NOMO-1 (cell line): ENCODE measurements at regions not wholly inside any gene's neighbourhood (a gene's known extent, or its start where the extent isn't known, plus 50 kb on each side); places are given as distances from the start of the nearest gene placed in this dataset.

Experiments used
- DNase-seq, 2 experiments: peaks; one replicate each; lab custom pipeline; 2025; ENCODE audit not compliant: unreplicated experiment in 2 of 2; lab: John Stamatoyannopoulos, UW

DNA sequence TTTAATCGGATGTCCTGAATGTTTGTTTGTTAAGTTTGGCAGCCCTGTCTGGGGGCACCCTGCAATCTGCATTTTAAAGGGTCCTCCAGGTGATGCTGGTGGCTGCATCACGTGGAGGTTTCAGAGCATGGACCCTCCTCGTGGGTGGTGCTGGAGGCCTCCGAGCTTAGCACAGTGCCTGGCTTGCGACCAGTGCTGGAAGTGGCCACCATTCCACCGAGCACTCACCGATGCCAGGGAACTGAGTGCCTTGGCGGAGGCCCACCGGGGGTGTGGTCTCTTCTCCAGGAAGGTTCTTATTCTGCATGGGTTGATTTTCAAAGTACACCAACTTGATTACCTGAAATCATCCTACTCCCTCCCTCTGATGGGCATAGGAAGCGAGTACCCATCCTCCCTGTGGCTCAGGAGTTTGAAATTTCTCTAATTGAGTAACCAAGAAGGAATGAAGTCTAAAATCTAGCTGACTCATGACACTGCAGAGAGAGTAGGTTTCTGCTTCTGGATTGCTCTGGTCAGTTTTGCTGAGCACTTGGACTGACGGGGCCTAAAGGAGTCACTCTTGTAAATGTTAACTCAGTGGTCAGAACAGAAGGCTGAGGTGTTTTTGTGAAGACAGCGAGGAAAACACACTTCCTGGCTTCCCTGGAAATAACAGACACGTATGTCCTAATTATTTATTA is 58.1 kb upstream of the SLC66A3 start:
- no peak for DNase-seq

DNA sequence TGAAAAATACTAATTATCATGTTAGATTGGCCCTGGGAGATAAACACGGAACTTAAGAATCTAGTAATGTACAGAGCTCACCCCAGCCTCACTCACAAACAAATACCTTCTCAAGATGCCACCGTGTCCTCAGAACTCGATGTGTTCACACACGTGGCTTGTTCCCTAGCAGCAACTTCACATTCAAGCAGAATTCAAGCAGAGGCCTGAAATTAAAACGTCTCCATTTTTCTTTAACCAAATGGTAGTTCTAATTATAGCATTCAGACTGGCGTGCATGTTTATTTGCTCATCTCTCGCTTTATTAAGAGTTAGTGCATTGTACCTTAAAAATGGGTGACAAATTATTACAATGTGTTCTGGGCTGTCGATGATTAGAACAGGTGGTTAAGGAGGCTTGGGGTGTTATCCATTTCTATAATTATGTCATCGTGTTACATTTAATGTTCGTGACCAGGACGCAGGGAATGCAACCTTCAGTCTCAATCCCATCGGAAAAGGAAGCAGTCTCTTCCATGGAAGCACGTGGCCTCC is 57.3 kb upstream of the SLC66A3 start:
- DNase-seq: no peak

DNA sequence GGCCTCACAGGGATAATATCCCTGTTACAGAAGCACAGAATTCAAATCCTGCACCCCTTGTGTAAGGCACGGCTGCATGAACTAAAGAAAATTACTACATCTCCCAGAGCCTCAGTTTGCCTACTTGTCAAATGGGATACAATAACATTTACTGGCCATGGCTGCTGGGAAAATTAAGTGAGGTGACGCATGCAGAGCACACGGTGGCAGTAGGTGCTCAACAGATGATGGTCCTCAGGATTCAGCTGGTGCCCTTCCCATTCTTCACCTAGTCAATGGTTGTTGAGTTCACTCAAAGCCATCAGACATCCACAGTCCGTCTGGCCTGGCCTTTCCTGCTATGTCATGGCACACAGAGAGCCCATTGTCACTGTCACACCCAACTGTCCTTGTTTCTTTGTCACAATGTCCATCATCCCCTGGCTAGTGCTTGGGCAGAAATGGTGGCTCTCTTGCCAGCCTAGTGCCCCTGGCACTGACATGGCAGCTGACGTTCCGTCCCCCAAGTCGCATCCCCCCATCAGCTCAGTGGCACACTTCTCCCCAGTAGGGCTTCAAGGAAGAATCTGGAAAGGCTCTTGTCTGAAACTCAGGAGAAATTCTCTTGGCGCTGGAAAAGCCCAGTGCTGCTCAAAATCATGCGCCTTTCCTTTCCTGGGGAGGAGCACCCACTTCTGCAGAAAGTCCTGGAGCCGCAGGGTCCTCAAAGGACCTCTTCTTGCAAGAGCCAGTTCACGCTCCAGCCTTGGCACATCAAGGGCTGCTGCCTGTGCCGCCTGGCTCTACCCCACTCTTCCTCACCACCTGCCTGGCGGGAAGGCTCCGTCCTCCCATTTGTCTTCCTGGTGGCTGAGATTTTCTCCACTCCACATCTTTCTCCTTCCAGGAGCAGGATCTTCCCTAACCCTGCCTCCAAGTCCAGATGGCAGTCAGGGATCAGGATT is 55.9 kb upstream of the SLC66A3 start:
- DNase-seq: no peak

DNA sequence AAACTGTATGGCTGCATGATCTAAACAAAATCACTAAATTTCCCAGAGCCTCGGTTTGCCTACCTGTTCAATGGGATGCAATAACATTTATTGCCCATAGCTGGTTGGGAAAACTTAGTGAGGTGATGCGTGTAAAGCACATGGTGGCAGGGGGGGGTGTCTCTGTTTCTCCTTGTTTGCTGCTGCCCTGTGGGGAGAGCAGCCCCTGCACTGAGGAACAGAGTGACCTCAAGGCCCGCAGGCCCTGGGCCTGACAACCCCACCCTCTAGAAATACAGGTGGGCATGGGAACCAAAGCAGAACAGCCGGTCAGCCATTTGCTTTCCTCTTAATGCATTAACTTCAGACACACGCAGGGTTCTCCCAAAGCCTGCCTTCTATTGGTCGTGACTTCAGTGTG is 55.1 kb upstream of the SLC66A3 start:
- DNase-seq: no peak

DNA sequence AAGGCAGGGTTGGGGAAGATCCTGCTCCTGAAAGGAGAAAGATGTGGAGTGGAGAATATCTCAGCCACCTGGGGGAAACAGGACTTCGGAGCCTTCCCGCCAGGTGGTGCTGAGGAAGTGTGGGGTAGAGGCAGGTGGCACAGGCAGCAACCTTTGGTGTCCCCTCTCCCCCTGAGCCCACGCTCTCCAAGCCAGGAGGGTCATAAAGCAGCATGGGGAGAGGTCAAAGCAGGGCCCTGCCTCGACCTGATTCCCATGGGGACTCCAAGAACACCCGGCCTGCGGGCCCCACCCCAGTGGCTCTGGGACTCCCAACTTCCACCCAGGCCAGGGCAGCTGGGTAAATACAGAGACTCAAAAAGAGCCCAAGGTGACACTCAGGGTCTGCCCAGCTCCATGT is 54.3 kb upstream of the SLC66A3 start:
- no peak for DNase-seq

DNA sequence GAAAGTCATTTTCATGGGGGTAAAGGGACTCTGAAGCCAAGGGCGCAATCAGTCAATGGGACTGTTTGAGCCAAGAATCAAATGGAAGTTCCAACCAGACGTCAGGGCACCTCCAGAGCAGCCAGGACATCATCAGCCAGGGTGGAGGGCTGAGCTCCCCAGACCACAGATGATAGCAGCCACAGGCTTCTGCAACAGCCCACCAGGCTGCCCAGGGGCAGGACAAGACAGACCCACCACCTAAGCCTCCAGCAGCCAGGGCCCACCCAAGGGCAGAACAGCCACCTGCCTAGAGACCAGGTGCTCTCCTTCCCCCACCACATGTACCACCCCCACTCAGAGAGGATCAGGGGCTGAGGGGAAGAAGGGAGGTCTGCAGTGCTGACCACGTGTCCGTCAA is 53.8 kb upstream of the SLC66A3 start:
- no peak for DNase-seq

DNA sequence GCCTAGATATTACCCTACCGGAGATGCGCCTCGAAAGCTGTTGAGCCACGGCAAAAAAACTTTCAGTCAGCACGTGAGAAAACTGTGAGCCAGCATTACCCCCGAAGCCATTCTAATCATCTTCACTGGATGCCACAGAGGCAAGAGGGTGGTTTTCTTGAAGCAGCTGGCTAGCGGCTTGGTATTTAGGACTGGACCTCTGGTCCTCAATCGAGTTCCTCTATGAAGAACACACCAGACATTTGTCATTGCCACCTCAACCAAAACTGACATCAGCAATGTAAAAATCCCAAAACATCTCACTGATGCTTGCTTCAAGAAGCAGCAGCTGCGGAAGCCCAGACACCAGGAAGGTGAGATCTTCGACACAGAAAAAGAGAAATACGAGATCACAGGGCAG is 52.8 kb upstream of the SLC66A3 start:
- DNase-seq: no peak

DNA sequence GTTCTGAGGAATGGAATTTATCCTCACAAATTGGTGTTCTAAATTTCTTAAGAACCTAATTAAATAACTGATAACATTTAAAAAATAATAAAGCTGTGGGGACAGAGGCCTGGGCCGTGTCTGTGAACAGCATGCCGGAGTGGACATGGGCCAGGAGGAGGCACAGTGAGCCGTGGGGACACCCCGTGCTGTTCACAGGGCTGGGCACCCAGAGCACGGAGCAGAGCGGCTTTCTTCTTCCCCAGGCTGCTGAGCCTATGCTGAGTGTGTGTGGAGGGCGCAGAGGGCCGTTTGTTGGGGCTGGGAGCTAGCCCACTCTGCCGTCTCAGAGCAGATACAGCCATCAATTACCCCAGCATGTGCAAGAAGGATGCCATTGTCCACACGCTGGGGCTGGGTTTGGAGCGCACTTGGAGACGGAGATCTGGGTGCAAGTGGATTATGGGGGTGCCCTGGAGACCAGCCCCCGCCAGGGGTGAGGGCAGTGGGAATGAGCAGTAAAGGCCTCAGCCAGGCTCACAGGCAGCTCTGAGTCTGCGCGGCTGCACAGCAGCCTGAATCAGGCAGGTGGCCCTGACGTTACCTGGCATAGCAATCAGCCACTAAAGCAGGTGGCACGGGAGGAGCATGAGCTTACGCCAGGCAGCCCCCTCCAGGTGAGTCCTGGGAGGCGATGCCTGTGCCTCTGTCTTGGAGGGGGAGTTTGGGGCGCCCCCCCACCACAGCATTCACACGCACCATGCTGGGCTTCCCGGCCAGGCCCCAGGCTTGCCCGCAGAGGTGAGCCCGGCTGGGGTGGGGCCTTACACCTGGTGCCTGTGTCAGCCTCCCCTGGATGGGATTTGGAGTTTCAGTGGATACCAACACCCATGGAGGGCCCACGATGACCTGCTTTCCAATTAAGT is 52.1 kb upstream of the SLC66A3 start:
- DNase-seq: no peak

DNA sequence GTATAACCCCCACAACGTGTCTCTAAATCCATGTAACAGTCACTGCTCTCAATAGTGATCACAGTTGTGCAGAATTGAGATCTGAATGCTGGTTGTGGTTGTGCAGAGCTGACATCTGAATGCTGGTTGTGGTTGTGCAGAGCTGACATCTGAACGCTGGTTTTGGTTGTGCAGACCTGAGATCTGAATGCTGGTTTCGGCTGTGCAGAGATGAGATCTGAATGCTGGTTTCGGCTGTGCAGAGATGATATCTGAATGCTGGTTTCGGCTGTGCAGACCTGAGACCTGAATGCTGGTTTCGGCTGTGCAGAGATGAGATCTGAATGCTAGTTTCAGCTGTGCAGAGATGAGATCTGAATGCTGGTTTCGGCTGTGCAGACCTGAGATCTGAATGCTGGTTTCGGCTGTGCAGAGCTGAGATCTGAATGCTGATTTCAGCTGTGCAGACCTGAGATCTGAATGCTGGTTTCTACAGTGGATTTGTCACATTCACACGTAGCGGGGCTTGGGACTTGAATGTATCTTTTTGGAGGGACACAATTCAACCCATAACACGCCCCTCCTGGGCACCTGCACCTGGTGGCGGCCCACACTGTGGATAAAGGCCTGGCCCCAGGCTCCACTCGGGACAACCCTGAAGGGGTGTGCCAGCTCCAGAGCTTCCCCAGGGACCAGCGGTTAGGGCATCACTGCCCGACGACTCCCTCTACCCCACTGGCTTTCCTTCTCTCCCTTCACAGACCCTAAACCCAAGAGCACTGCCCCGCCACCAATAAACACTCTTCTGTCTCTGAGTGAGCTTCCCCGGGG is 51.1 kb upstream of the SLC66A3 start:
- DNase-seq: no peak

DNA sequence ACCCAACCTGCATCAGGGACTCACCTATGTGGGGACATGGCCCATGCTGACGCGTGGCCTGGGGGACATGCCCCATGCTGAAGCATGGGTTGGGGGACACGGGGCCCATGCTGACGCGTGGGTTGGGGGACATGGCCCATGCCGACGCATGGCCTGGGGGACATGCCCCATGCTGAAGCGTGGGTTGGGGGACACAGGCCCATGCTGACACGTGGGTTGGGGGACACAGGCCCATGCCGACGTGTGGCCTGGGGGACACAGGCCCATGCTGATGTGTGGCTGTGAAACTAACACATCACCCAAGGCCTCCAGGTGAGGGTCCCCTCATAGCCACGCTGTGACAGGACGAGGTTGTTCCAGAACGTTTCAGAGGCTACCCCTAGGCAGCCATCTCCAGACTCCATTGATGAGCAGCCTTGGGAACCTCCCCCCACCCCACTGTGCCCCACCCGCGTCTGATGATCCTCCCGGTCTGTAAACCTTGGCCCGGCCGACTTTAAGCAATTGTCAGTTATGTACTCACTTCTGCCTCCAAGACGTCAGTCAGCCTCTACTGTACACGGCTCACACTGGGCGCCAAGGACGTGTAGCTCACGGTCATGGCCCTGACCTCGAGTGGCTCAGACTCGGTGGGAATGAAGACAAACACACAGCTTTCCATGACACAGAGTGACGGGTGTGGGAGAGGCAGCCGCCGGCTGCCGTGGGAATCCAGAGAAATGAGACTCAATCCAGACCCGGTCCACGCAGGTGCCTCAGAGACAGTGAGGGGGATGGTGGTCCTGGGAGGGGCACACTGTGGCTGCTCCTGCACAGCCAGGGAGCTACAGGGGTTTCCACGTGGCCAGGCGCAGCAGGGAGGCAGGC is 50.2 kb upstream of the SLC66A3 start:
- DNase-seq: no peak
